AG04449 (cell line): ENCODE measurements at regions not wholly inside any gene's neighbourhood (a gene's known extent, or its start where the extent isn't known, plus 50 kb on each side); places are given as distances from the start of the nearest gene placed in this dataset.
"Not testable (repeated sequence)": the region's sequence is repeated elsewhere in the genome, so short reads cannot be mapped to it uniquely, and the experiment has no call there.

Experiments used
- CTCF ChIA-PET: fragments of 350-600 bp; formaldehyde crosslinking; extraction: SDS; loops from one replicate; lab custom pipeline; 2021; ENCODE audit warnings: antibody characterized with exemption; lab: Yijun Ruan, JAX
- POLR2A ChIA-PET: fragments of 400-600, 350-600 bp; formaldehyde crosslinking; extraction: SDS; loops from one replicate; lab custom pipeline; 2020; ENCODE audit warnings: antibody characterized with exemption, inconsistent platforms; lab: Yijun Ruan, JAX
- DNase-seq: peaks from one replicate; pipeline ENCODE4 v3.0.0-alpha.2; 2010; ENCODE audit warnings: low read depth, low spot score
- H3K4me3 ChIP-seq: 2 replicates; pipeline ENCODE4 v1.5.1; 2011; ENCODE audit warnings: low read depth, mild to moderate bottlenecking, control low read depth, low read length
- CTCF ChIP-seq: IDR thresholded peaks from one replicate; pipeline ENCODE4 v1.5.1; 2011; ENCODE audit warnings: mild to moderate bottlenecking, moderate library complexity, low read length, control low read depth, inconsistent platforms; ENCODE audit not compliant: insufficient read depth; ENCODE audit errors: missing control alignments

GRCh38 chr17:71440513-71440912, 680.3 kb upstream of the SOX9 start:
- ChIA-PET CTCF (interaction anchor here (0.8 to 4.5 kb wide), 3 partner anchors 10 to 33 kb away, joined by 3 to 21 read pairs (median 5); no protein-coding TSS in a partner anchor), POLR2A (interaction anchor here (0.9 kb wide), 1 partner anchor 28 kb away, joined by 6 read pairs; no protein-coding TSS in a partner anchor)
- TF ChIP-seq CTCF, result no peak
- H3K4me3 ChIP-seq, result no peak overlapping the region
- DNase-seq, result no peak

- no peak for TF ChIP-seq CTCF
- POLR2A ChIA-PET, result interaction anchor here (0.9 kb wide), 1 partner anchor 28 kb away, joined by 6 read pairs; no protein-coding TSS in a partner anchor
- H3K4me3 ChIP-seq, result no peak overlapping the region
- DNase-seq, result peak; percentile 79
- CTCF ChIA-PET, result interaction anchor here (0.7 to 4.5 kb wide), 4 partner anchors 11 to 1098 kb away, joined by 3 to 21 read pairs (median 4); no protein-coding TSS in a partner anchor
Observed at GRCh38 chr17:71441098-71441497, 679.7 kb upstream of the SOX9 start.

GRCh38 chr17:71444078-71444477, 676.7 kb upstream of the SOX9 start:
- no peak for DNase-seq

GRCh38 chr17:71446645-71447437, 674.0 kb upstream of the SOX9 start:
- TF ChIP-seq CTCF, result no peak
- H3K4me3 ChIP-seq, result no peak overlapping the region
- ChIA-PET POLR2A (no interaction called here), CTCF (interaction anchor here (1.3 to 2.6 kb wide), 2 partner anchors 14 to 208 kb away, joined by 3 to 14 read pairs; no protein-coding TSS in a partner anchor)
- no peak for DNase-seq

More at GRCh38 chr17:71444078-71444477, 676.7 kb upstream of the SOX9 start:
- no peak overlapping the region for H3K4me3 ChIP-seq
- POLR2A ChIA-PET, result no interaction called here
- CTCF ChIA-PET, result interaction anchor here (2.0 kb wide), 1 partner anchor 9 kb away, joined by 6 read pairs; no protein-coding TSS in a partner anchor
- no peak for TF ChIP-seq CTCF

DNA sequence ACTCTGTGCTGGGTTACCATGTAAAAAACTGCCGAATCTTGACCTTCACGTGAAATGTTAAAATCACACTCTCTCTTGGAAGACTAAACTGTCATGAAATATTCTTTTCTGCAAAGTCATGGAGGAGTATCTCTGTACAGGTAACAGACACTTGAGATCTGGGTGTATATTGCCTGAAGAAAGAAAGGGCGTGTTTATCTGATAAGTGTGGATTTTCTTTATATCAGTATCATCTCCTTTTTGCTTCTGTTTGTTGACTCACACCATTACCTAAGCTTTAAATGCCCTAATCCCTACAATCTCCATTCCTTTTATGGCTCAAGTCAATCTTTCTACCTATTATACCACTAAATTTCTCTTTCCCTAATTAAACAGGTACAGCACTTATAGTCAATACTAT, 673.2 kb upstream of the SOX9 start:
- CTCF ChIA-PET, result no interaction called here
- H3K4me3 ChIP-seq, result no peak overlapping the region
- TF ChIP-seq CTCF, result no peak
- no peak for DNase-seq
- POLR2A ChIA-PET, result no interaction called here

- CTCF ChIA-PET, result interaction anchor here (1.6 to 2.3 kb wide), 2 partner anchors 10 to 23 kb away, joined by 4 to 11 read pairs; no protein-coding TSS in a partner anchor
- POLR2A ChIA-PET, DNase-seq, H3K4me3 ChIP-seq: not testable (repeated sequence)
Observed at GRCh38 chr17:71450657-71451056, 670.2 kb upstream of the SOX9 start.
